ENCODE measurements at regions not wholly inside any gene's neighbourhood (a gene's known extent, or its start where the extent isn't known, plus 50 kb on each side); places are given as distances from the start of the nearest gene placed in this dataset.

DNA sequence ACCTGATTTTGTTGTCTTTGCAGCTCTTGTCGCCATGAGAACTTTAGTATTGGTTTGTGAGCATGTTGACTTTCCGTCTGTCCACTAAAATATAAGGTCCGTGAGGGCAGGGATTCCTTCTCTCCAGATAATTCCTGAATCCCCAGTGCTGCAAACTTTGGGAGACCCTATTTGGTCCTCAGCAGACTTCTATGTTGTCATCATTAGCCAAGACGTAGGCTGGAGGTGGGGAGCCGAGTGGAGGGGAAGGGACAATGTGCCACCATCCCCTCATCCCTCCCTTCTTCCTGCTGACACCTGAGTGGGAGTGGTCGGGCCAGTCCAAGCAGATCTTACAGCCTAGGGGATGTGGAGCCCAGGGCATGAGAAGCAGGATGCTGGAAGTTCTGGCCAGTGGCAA is 690.6 kb downstream of the TBC1D22A start:
- in situ Hi-C loops (cut with MboI; ENCODE audit: low pct_unique_long_range_greater_than_20kb in 2 of 9, low sequenced_read_pairs in 9 of 9, unreplicated experiment in 9 of 9): no loop called here
- 5 to 91% (median 42%) methylated on average over 1 to 6 of the region's 6 CpGs; no CpG with 5 or more reads in 4 of the 10 experiments for WGBS, 10 experiments
- no peaks in the 10 kb centered on the region for H3K4me1 ChIP-seq (replicated peaks in 1 of 2)
- no peak overlapping the region for H3K27ac ChIP-seq
- no peak overlapping the region for H3K4me3 ChIP-seq
- ATAC-seq (replicated peaks in 6 of 8): no peak

DNA sequence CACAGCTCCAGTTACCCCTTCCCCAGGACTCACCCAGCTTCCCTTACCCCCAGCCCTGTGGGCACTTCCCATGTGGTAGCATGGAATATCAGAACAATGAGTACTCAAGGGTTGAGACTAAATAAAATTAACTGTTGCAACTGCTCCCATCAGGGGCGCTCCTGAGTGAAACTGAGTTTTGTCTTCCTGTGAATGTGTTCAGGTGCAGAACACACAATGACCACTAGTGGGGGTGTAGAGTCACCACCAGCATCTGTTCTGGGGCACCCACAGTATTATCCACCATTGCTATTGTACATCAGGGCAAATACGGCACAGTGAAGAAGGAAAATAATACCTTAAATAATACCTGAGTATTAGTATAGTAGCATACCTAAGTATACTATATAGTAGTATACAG is 689.7 kb downstream of the TBC1D22A start:
- Histone ChIP-seq H3K4me3 (no peak overlapping the region), H3K27ac (no peak overlapping the region), H3K4me1 (replicated peaks in 1 of 2) (no peaks in the 10 kb centered on the region)
- in situ Hi-C loops (cut with MboI; ENCODE audit: low pct_unique_long_range_greater_than_20kb in 2 of 9, low sequenced_read_pairs in 9 of 9, unreplicated experiment in 9 of 9): no loop called here
- WGBS, 10 experiments: 74 to 100% methylated on average over 1 to 2 of the region's 2 CpGs; no CpG with 5 or more reads in 8 of the 10 experiments
- no peak for ATAC-seq (replicated peaks in 6 of 8)

DNA sequence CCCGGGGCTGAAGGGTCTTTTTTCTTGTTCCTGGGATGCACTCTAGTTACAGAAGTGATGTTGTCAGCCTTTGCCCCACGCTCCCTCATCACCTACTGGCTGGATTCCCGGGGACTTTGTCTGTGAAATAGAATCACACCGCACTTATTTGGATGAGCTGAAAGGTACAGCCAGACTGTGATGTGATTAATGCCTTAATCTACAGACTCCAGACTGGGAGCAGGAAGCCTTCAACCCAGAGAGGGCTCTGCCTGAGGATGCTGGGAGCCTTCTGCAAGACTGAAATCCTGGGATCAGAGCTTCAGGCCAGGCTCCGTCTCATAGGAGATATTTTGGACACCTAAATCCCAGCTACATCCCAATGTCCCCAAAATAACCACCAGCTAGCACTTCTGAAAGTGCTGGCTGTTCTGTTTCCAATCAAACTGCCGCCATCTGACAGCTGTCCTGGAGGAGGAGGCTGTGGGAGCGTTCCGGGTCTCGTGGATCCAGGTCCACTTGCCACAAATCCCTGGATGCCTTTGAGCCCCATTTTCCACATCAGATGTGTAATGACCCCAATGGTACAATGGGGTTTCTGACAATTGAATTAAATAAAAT is 688.5 kb downstream of the TBC1D22A start:
- Histone ChIP-seq H3K27ac (no peak overlapping the region), H3K4me1 (replicated peaks in 1 of 2) (no peaks in the 10 kb centered on the region), H3K4me3 (no peak overlapping the region)
- in situ Hi-C loops (cut with MboI; ENCODE audit: low pct_unique_long_range_greater_than_20kb in 2 of 9, low sequenced_read_pairs in 9 of 9, unreplicated experiment in 9 of 9): no loop called here
- ATAC-seq (replicated peaks in 6 of 8): no peak
- WGBS, 10 experiments: 10 to 59% (median 20%) methylated on average over 1 to 4 of the region's 9 CpGs; no CpG with 5 or more reads in 5 of the 10 experiments

DNA sequence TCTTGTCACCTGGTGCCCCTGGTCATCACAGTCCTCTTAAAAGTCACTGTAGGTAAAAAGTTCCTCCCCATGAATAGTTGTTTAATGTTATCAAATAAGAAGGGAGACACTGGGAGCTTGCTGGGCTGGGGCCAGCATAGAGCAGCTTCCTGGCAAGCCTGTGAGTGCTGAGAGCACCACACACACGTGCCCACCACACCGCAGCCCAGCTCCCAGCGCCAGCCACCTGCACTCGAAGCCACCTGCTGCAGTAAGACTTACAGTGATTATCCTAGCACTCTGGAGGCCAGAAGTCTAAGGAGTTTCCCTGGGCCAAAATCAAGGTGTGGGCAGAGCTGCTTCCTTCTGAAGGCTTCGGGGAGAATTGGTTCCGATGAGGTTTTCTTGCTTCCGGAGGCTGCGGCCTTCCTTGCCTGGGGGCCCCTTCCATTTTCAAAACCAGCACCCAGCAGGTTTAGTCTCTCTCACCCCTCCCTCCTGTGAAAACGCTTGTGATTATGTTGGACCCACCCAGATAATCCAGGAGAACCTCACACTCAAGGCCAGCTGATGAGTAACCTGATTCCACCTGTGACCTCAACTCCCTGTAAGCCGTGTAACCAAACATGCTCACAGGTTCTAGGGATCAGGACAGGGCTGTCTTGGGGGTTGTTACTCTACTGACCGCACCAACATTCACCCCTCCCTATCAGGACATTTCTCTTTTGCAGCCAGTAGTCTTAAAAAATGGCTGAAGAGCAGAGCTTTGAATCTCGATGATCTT is 687.2 kb downstream of the TBC1D22A start:
- H3K4me3 ChIP-seq: no peak overlapping the region
- in situ Hi-C loops (cut with MboI; ENCODE audit: low pct_unique_long_range_greater_than_20kb in 2 of 9, low sequenced_read_pairs in 9 of 9, unreplicated experiment in 9 of 9): no loop called here
- ATAC-seq (replicated peaks in 6 of 8): no peak
- no peaks in the 10 kb centered on the region for H3K4me1 ChIP-seq (replicated peaks in 1 of 2)
- no peak overlapping the region for H3K27ac ChIP-seq
- 13 to 71% (median 28%) methylated on average over 1 to 8 of the region's 12 CpGs; no CpG with 5 or more reads in 5 of the 10 experiments for WGBS, 10 experiments

DNA sequence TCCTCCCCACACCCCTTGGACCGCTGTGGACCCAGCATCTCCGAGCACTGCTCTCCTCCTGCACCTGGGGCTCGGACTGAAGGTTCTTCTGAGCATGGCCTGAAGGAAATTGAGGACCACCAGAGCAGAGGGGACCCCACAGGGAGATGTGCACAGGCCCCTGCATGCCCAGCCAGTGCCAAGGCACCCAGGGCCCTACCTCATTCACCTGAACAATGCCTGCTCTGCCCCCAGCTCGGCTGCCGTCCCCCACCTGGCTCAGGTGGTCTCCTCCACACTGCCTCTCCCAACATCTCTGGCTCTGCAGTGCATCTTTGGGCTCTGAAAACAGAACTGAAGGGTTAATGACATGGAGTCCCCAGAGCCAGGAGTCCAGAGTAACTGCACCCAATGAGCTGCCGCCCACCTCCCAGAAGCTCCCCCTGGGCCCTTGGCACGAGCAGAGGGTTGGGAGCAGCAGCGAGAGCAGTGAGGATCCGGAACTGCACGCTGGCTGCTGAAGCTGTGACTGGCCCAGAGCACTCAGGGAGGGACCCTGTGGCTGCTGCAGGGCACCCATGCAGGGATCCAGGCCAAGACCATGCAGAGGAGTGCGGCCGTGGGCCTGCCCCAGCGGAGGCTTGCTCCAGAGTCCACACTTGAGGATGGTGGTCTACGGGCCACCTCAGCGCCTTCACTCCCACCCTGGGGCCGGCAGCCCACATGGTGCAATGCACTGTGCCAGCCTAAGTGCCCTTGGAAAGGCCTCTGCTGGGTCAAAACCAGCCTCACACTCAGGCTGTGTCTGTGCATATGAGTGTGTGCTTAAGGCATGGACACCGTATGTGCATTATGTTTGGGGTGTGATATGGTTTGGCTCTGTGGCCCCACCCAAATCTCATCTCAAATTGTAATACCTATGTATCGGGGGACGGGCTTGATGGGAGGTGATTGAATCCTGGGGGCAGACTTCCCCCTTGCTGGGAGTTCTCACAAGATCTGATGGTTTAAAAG is 686.1 kb downstream of the TBC1D22A start:
- WGBS, 10 experiments: 40 to 43% methylated on average over 1 to 6 of the region's 19 CpGs; no CpG with 5 or more reads in 8 of the 10 experiments

DNA sequence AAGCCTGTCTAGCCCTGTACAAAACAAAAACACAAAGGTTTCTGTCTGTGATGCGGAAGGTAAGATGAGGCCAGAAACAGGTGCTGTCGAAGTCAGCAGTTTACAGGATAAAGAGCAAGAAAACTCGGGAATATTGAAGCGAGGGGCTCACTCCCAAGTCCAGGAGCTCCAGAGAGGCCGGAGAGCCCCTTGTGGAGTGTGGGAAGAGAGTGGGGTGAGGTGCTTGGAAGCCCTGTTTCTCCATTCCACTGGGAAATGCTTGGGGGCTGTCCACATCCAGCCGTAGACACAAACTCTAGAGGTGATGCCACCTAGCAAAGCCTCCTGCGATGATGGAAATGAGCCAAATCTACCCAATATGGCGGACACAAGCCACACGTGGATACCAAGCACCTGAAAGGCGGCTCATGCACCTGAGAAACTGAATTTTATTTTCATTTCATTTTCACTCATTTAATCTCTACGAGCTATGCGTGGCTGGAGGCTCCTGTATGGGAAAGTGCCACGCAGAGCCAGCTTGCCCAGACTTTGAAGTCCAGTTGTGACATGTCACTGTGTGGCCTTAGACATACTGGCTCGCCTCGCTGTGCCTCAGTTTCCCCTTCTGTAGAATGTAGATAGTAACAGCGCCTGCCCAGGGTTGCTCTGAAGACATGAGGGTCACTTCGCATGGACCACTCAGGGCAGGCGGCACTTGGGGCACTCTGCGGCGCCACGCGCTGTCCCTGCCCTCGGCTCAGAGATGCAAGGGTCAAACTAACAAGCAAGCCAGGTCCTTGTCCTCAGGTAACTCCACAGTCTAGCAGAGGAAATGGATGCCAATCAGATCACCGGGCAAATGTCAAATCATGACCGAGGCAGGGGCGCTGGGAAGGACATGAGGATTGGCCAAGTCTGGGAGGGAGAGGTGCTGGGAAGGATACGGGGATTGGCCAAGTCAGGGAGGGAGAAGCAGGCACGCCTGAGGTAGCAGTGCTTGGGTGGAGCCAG is 684.7 kb downstream of the TBC1D22A start:
- Histone ChIP-seq H3K4me1 (replicated peaks in 1 of 2) (no peaks in the 10 kb centered on the region), H3K4me3 (no peak overlapping the region), H3K27ac (no peak overlapping the region)
- 44 to 100% (median 63%) methylated on average over 1 to 17 of the region's 28 CpGs for WGBS, 10 experiments
- in situ Hi-C loops (cut with MboI; ENCODE audit: low pct_unique_long_range_greater_than_20kb in 2 of 9, low sequenced_read_pairs in 9 of 9, unreplicated experiment in 9 of 9): no loop called here
- ATAC-seq (replicated peaks in 6 of 8): no peak

More for the DNA sequence above, 686.1 kb downstream of the TBC1D22A start:
- Histone ChIP-seq H3K27ac (no peak overlapping the region), H3K4me1 (replicated peaks in 1 of 2) (no peaks in the 10 kb centered on the region), H3K4me3 (no peak overlapping the region)
- ATAC-seq (replicated peaks in 6 of 8): peak in 3 of 8 experiments; percentile 26 to 92 (median 89)
- in situ Hi-C loops (cut with MboI; ENCODE audit: low pct_unique_long_range_greater_than_20kb in 2 of 9, low sequenced_read_pairs in 9 of 9, unreplicated experiment in 9 of 9): no loop called here

DNA sequence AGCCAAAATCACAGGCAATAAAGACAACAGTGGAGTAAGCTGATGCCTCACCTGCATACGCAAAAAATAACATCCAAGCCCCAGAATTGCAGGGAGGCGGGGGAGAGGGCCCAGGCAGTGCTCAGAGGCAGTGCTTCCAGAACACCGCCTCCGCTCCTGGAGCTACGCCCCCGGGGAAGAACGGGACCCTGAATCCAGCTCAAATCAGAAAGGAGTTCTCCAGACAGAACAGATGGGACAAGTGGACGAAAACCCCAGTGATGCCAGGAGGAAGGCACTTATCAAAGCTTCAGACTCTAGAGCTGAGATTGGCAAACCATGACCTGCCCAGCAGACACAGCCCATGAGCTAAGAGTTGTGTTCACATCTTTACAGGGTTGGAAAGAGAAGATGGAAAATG is 683.9 kb downstream of the TBC1D22A start:
- ATAC-seq (replicated peaks in 6 of 8): no peak
- 0 to 100% (median 32%) methylated on average over 1 to 5 of the region's 8 CpGs; no CpG with 5 or more reads in 3 of the 10 experiments for WGBS, 10 experiments
- no peak overlapping the region for H3K27ac ChIP-seq
- in situ Hi-C loops (cut with MboI; ENCODE audit: low pct_unique_long_range_greater_than_20kb in 2 of 9, low sequenced_read_pairs in 9 of 9, unreplicated experiment in 9 of 9): no loop called here
- H3K4me3 ChIP-seq: no peak overlapping the region
- H3K4me1 ChIP-seq (replicated peaks in 1 of 2): no peaks in the 10 kb centered on the region

DNA sequence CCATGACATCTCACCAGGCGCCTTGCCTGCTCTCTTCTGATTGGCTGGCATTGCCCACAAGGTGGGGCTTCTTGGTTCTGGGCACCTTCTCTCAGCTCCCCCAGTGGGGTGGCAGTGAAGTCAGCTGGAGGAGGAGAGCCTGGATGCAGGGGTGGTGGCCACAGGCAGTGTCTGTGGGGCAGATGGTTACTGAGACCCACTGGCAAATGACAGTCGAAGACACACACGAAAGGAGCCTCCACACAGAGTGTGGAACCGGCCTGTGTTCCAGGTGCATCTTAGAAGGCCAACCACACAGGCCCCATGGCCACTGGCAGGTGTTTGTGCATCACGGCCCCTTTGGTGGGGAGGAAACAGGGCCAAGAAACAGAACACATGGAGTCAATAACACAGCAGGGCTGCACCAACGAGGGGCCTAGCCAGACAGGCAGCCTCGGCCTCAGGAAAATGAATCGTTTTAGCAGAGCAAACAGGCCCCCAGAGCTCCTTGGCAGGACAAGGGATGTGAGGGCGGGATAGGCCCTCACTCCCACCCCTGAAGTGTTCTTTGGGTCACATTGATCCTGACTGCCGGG is 683.4 kb downstream of the TBC1D22A start:
- WGBS, 10 experiments: 21 to 100% (median 60%) methylated on average over 1 to 8 of the region's 10 CpGs; no CpG with 5 or more reads in 3 of the 10 experiments
- H3K4me1 ChIP-seq (replicated peaks in 1 of 2): no peaks in the 10 kb centered on the region
- H3K27ac ChIP-seq: no peak overlapping the region
- no peak overlapping the region for H3K4me3 ChIP-seq
- no peak for ATAC-seq (replicated peaks in 6 of 8)
- in situ Hi-C loops (cut with MboI; ENCODE audit: low pct_unique_long_range_greater_than_20kb in 2 of 9, low sequenced_read_pairs in 9 of 9, unreplicated experiment in 9 of 9): no loop called here

DNA sequence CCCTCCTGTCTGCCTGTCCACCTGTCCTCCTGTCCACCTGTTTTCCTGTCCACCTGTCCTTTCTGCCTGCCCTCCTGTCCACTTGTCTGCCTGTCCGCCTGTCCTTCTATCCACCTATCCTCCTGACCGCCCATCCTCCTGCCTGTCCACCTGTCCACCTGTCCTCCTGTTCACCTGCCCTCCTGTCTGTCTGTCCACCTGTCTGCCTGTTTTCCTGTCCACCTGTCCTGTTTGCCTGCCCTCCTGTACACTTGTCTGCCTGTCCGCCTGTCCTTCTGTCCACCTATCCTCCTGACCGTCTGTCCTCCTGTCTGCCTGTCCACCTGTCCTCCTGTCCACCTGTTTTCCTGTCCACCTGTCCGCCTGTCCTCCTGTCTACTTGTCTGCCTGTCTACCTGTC is 682.8 kb downstream of the TBC1D22A start:
- Histone ChIP-seq H3K4me3 (no peak overlapping the region), H3K4me1 (replicated peaks in 1 of 2) (no peaks in the 10 kb centered on the region), H3K27ac (no peak overlapping the region)
- in situ Hi-C loops (cut with MboI; ENCODE audit: low pct_unique_long_range_greater_than_20kb in 2 of 9, low sequenced_read_pairs in 9 of 9, unreplicated experiment in 9 of 9): no loop called here
- 8 to 87% (median 67%) methylated on average over 1 to 5 of the region's 5 CpGs; no CpG with 5 or more reads in 3 of the 10 experiments for WGBS, 10 experiments
- no peak for ATAC-seq (replicated peaks in 6 of 8)

DNA sequence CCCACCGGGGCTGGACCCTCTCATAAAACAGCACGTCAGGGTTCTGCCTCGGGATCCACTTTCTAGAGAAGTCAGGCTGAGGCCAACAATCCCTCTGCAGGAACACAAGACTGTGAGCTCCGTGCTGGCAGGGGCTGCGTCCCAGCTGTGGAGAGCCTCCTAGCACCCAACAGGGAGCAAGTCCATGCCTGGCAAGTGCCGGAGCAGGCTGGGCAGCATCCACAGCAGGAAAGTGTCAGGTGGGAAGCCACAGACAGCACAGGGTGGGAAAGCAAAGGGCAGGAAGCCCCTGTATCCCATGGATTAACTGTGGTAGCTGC is 682.3 kb downstream of the TBC1D22A start:
- Histone ChIP-seq H3K4me3 (no peak overlapping the region), H3K4me1 (replicated peaks in 1 of 2) (no peaks in the 10 kb centered on the region), H3K27ac (no peak overlapping the region)
- 53 to 80% (median 60%) methylated on average over 1 to 3 of the region's 6 CpGs; no CpG with 5 or more reads in 5 of the 10 experiments for WGBS, 10 experiments
- in situ Hi-C loops (cut with MboI; ENCODE audit: low pct_unique_long_range_greater_than_20kb in 2 of 9, low sequenced_read_pairs in 9 of 9, unreplicated experiment in 9 of 9): no loop called here
- no peak for ATAC-seq (replicated peaks in 6 of 8)

DNA sequence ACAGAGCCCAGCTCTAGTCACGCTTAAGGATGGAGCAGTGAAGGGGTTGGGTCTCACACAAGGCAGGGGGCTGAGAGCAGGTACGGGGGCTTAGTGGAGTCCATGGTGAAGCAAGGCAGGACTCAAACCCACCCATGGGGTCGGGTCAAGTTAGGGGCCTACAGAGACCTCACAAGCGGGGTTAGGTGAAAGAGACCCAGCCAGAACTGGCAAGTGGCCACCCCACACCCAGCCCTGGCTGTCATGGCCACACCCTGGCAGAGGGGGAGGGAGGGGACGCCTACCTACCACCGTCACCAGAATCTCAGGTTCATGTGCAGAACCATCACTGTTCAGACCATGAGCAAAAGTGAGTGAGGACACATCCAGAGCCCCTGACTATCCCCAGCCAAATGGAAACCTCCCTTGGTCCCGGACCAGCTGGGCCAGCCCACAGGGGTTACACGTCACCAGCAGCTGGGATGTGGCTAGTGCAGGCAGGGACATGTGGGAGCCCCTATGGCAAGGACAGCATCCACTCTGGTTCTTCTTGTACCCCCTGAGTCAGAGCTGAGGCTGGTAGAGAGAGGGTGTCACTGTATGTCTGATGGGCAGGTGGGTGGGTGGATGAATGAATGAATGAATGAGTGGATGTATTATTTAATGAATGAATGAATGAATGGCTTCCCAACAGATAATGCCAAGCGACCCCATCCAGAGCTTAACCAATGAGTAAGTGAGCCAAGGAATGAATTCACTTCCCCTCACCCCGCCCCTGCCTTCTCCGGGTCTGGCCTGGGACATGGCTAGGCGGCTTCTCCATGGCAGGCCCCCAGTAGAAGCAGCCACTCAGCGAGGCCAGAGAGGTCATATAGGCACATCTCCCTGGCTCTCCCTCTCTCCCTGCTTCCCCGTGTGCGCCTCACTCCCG is 681.6 kb downstream of the TBC1D22A start:
- ATAC-seq (replicated peaks in 6 of 8): no peak
- no peak overlapping the region for H3K27ac ChIP-seq
- H3K4me1 ChIP-seq (replicated peaks in 1 of 2): no peaks in the 10 kb centered on the region
- H3K4me3 ChIP-seq: no peak overlapping the region
- 30 to 82% (median 49%) methylated on average over 2 to 9 of the region's 16 CpGs; no CpG with 5 or more reads in 4 of the 10 experiments for WGBS, 10 experiments
- in situ Hi-C loops (cut with MboI; ENCODE audit: low pct_unique_long_range_greater_than_20kb in 2 of 9, low sequenced_read_pairs in 9 of 9, unreplicated experiment in 9 of 9): no loop called here
